Left ventricle myocardium superior (tissue), 1 donor: ENCODE measurements at regions not wholly inside any gene's neighbourhood (a gene's known extent, or its start where the extent isn't known, plus 50 kb on each side); places are given as distances from the start of the nearest gene placed in this dataset.

ENCODE experiments used
- ATAC-seq: fragments of 200-7000 bp; cut with Tn5 transposase; one replicate; pipeline ENCODE4 v1.9.1; 2020; ENCODE audit warnings: mild to moderate bottlenecking, moderate library complexity
- DNase-seq: peaks from one replicate; pipeline ENCODE4 v3.0.0-alpha.2; 2020
- intact Hi-C: fragments of 100-400 bp; cut with micrococcal nuclease; formaldehyde crosslinking; loops from one replicate; pipeline ENCODE4 v1.11.0; 2022
- donor health status: DM: no; HTN: yes; CAD: no; lungs with severe emphysema.

- no peak for DNase-seq
- ATAC-seq = no peak
- intact Hi-C loops = no loop called here
Measured at GRCh38 chr2:195392446-195393336, 264.3 kb upstream of the SLC39A10 start.

- DNase-seq (no peak), ATAC-seq (no peak)
- intact Hi-C loops = no loop called here
Measured at GRCh38 chr2:195390686-195391321, 266.2 kb upstream of the SLC39A10 start.

- intact Hi-C loops = no loop called here
- no peak for DNase-seq
- no peak for ATAC-seq
Measured at GRCh38 chr2:195388028-195388427, 269.0 kb upstream of the SLC39A10 start.

GRCh38 chr2:195382186-195382585 lies 274.8 kb upstream of the SLC39A10 start:
- ATAC-seq (no peak), DNase-seq (no peak)
- intact Hi-C loops = no loop called here

GRCh38 chr2:195370167-195370943 lies 286.7 kb upstream of the SLC39A10 start:
- no peak for DNase-seq
- ATAC-seq = no peak
- intact Hi-C loops = no loop called here

GRCh38 chr2:195369218-195369587 lies 287.8 kb upstream of the SLC39A10 start:
- intact Hi-C loops = no loop called here
- no peak for DNase-seq
- no peak for ATAC-seq

GRCh38 chr2:195368249-195369217 lies 288.5 kb upstream of the SLC39A10 start:
- DNase-seq (no peak), ATAC-seq (no peak)
- intact Hi-C loops = no loop called here

- intact Hi-C loops = no loop called here
- no peak for ATAC-seq
- DNase-seq = no peak
Measured at GRCh38 chr2:195367809-195368208, 289.2 kb upstream of the SLC39A10 start.

GRCh38 chr2:195364015-195364965 lies 292.7 kb upstream of the SLC39A10 start:
- ATAC-seq = no peak
- DNase-seq = no peak
- intact Hi-C loops = no loop called here

- ATAC-seq (no peak), DNase-seq (no peak)
- intact Hi-C loops = no loop called here
Measured at GRCh38 chr2:195363496-195363895, 293.5 kb upstream of the SLC39A10 start.

- DNase-seq (no peak), ATAC-seq (no peak)
- intact Hi-C loops = no loop called here
Measured at GRCh38 chr2:195360242-195360641, 296.8 kb upstream of the SLC39A10 start.

- intact Hi-C loops = no loop called here
- no peak for DNase-seq
- no peak for ATAC-seq
Measured at GRCh38 chr2:195359043-195359735, 297.8 kb upstream of the SLC39A10 start.

- intact Hi-C loops = no loop called here
- no peak for ATAC-seq
- no peak for DNase-seq
Measured at GRCh38 chr2:195356920-195357440, 300.0 kb upstream of the SLC39A10 start.

GRCh38 chr2:195356026-195356425 lies 301.0 kb upstream of the SLC39A10 start:
- DNase-seq (no peak), ATAC-seq (no peak)
- intact Hi-C loops = no loop called here

- ATAC-seq (no peak), DNase-seq (no peak)
- intact Hi-C loops = no loop called here
Measured at GRCh38 chr2:195352581-195352980, 304.4 kb upstream of the SLC39A10 start.

GRCh38 chr2:195343942-195344530 lies 313.0 kb upstream of the SLC39A10 start:
- DNase-seq = no peak
- no peak for ATAC-seq
- intact Hi-C loops = no loop called here

- no peak for ATAC-seq
- DNase-seq = no peak
- intact Hi-C loops = no loop called here
Measured at GRCh38 chr2:195343540-195343939, 313.5 kb upstream of the SLC39A10 start.
